ENCODE measurements at regions not wholly inside any gene's neighbourhood (a gene's known extent, or its start where the extent isn't known, plus 50 kb on each side); places are given as distances from the start of the nearest gene placed in this dataset.

DNA sequence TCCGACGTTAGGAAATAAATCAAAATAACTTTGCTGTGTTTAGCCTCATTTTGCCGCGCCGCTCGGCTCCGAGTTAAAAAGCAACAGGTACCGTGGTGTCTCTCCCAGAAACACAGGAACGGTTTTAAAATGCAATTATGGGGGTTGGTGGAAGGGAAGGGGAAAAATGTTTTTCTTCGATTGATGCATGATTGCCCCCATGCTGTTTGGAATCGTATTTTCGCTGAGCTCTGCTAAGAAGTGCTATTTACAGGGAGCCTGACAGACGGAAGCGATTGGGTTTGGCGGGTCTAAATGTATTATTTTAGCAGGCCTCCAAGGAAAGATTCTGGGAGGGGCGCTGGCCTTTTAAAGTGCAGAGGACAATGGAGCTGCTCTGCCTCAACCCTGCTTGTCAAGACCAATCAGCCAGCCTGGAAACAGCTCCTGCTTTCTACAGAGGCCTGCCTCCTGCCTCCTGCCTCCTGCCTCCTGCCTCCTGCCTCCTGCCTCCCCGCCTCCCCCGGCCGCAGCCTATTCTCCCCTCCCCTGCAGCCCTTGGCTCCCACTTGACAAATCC lies 156.7 kb upstream of the TLE3 start:
- H3K4me2 ChIP-seq (ENCODE audit: low read length): no peak overlapping the region
- no peaks in the 10 kb centered on the region for H4K20me1 ChIP-seq (ENCODE audit: insufficient read depth)
- H3K9ac ChIP-seq (ENCODE audit: low read length): no peak overlapping the region
- H3K4me1 ChIP-seq (ENCODE audit: control insufficient read depth in 1 of 2, insufficient read depth in 2 of 2, low read length in 2 of 2): no peaks in the 10 kb centered on the region
- H3K4me3 ChIP-seq (replicated peaks in 1 of 2; ENCODE audit: low read depth in 1 of 2, low read length in 2 of 2): no peak overlapping the region
- TF ChIP-seq, protein P1, sequence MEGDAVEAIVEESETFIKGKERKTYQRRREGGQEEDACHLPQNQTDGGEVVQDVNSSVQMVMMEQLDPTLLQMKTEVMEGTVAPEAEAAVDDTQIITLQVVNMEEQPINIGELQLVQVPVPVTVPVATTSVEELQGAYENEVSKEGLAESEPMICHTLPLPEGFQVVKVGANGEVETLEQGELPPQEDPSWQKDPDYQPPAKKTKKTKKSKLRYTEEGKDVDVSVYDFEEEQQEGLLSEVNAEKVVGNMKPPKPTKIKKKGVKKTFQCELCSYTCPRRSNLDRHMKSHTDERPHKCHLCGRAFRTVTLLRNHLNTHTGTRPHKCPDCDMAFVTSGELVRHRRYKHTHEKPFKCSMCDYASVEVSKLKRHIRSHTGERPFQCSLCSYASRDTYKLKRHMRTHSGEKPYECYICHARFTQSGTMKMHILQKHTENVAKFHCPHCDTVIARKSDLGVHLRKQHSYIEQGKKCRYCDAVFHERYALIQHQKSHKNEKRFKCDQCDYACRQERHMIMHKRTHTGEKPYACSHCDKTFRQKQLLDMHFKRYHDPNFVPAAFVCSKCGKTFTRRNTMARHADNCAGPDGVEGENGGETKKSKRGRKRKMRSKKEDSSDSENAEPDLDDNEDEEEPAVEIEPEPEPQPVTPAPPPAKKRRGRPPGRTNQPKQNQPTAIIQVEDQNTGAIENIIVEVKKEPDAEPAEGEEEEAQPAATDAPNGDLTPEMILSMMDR (IDR thresholded peaks at IDR 0.05 in 2 of 3, conservative IDR thresholded peaks at IDR 0.05 in 1 of 3; ENCODE audit: borderline replicate concordance in 1 of 3, insufficient read depth in 1 of 3, low read depth in 2 of 3, low read length in 2 of 3): no peak
- TF ChIP-seq, protein P2, sequence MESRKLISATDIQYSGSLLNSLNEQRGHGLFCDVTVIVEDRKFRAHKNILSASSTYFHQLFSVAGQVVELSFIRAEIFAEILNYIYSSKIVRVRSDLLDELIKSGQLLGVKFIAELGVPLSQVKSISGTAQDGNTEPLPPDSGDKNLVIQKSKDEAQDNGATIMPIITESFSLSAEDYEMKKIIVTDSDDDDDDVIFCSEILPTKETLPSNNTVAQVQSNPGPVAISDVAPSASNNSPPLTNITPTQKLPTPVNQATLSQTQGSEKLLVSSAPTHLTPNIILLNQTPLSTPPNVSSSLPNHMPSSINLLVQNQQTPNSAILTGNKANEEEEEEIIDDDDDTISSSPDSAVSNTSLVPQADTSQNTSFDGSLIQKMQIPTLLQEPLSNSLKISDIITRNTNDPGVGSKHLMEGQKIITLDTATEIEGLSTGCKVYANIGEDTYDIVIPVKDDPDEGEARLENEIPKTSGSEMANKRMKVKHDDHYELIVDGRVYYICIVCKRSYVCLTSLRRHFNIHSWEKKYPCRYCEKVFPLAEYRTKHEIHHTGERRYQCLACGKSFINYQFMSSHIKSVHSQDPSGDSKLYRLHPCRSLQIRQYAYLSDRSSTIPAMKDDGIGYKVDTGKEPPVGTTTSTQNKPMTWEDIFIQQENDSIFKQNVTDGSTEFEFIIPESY (IDR thresholded peaks at IDR 0.05; ENCODE audit: extremely low read depth, insufficient replicate concordance, low read length): no peak
- no peak for TF ChIP-seq POLR2AphosphoS5 (IDR thresholded peaks at IDR 0.05; ENCODE audit: low read depth, low read length)
- TF ChIP-seq EZH2 (IDR thresholded peaks at IDR 0.05): no peak
- TF ChIP-seq EGR1 (IDR thresholded peaks at IDR 0.05; ENCODE audit: low read depth): no peak
- no peak for TF ChIP-seq FOSL1 (IDR thresholded peaks at IDR 0.05; ENCODE audit: low read depth)
- H2AFZ ChIP-seq (ENCODE audit: low read depth, low read length, poor library complexity, severe bottlenecking): no peak overlapping the region
- no peaks in the 10 kb centered on the region for H3K79me2 ChIP-seq (ENCODE audit: insufficient read depth, low read length)
- H3K27ac ChIP-seq (ENCODE audit: low read depth, low read length): no peak overlapping the region
- POLR2A ChIA-PET: no interaction called here
- H3K36me3 ChIP-seq (ENCODE audit: control insufficient read depth in 1 of 2, insufficient read depth in 2 of 2, low read length in 2 of 2): no peaks in the 10 kb centered on the region
- H3K27me3 ChIP-seq (ENCODE audit: insufficient read depth, low read length): no peaks in the 10 kb centered on the region
- BruUV-seq (replicated peaks): no TSS peak
- H3K9me3 ChIP-seq (ENCODE audit: control insufficient read depth in 1 of 2, insufficient read depth in 1 of 2, low read depth in 1 of 2, low read length in 2 of 2): no peaks in the 10 kb centered on the region
- DNase-seq (ENCODE audit: low read depth, low spot score) (no peak), ATAC-seq (no peak)
- RAD21 ChIA-PET (ENCODE audit: low non-redundant PET in 1 of 2, low total read pairs in 2 of 2, uncharacterized antibody in 2 of 2, unreplicated experiment in 2 of 2): no interaction called here
- intact Hi-C loops (cut with micrococcal nuclease): no loop called here
- CTCF ChIA-PET: no interaction called here
- H3K9me2 ChIP-seq (ENCODE audit: insufficient read depth): no peaks in the 10 kb centered on the region
